HG03064 (cell line): ENCODE measurements at regions not wholly inside any gene's neighbourhood (a gene's known extent, or its start where the extent isn't known, plus 50 kb on each side); places are given as distances from the start of the nearest gene placed in this dataset.
"Not testable (repeated sequence)": the region's sequence is repeated elsewhere in the genome, so short reads cannot be mapped to it uniquely, and the experiment has no call there.

ENCODE experiments used
- ATAC-seq: cut with Tn5 transposase; IDR thresholded peaks from one replicate; pipeline ENCODE4 v1.9.1; 2021; ENCODE audit warnings: low read depth; ENCODE audit not compliant: unreplicated experiment

DNA sequence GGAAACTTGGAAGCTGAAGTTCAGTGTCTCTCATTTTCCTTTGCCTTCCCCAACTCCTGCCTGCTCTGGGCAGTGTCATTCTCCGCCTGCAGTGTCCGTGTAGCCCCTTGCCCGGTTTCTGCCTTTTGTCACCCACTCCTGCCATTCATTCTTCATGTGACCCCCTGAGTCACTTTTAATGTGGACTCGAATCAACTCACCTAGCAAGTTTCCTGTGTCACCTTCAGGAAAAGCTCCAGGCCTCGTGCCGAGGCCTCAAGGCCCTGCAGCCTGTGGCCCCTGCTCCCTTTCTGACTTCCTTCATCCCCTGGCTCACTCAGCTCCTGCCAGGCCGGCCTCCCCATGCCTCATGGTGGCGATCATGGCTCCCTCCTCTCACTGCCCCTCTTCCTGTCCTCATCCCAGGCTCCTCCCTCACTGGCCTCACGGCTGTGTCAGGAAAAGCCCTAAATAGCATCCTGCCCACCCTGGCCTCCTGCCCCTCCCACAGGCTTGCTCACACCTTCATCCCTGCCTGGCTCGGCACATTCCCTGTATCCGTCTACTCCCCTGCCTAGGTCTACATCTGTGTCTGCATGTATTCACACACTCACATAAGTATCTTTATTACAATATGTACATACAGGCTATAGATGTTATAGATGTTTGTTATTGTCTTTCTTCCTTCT is 294.9 kb downstream of the MED10 start:
- no peak for ATAC-seq

DNA sequence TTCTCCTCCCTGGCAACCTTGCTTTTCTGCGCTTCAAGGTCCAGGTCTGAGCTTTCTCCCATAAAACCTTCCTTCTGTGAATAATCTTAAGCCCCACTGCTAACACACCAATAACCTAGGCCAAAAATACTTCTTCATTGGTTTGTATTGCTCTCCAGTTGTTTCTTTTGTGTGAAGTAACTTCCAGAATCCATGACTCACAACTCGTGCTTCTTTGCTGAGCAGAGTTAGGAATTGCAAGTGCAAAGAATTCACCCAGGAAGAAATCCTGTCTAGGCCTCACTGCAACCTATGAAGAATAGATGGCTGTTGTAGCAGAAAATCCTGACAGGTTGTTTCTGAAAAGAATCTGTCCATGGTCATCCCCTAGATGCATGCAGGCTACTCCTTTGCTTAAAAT is 295.7 kb downstream of the MED10 start:
- ATAC-seq, result no peak

DNA sequence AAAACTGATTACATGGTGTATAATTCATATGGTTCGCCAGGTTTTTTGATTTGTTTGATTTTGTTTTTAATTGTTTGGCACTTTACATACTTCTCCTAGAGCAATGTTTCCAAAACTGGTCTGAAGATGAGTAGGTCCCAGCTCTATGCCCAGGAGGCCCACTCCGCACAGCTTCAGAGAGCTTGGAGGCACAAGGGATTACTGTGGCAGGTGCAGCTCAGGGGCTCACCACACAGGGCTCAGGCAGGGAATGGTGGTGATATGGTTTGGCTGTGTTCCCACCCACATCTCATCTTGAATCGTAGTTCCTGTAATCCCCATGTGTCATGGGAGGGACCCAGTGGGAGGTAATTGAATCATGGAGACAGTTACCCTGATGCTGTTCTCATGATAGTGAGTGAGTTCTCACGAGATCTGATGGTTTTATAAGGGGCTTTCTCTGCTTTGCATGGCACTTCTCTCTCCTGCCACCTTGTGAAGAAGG is 296.6 kb downstream of the MED10 start:
- ATAC-seq, result no peak

DNA sequence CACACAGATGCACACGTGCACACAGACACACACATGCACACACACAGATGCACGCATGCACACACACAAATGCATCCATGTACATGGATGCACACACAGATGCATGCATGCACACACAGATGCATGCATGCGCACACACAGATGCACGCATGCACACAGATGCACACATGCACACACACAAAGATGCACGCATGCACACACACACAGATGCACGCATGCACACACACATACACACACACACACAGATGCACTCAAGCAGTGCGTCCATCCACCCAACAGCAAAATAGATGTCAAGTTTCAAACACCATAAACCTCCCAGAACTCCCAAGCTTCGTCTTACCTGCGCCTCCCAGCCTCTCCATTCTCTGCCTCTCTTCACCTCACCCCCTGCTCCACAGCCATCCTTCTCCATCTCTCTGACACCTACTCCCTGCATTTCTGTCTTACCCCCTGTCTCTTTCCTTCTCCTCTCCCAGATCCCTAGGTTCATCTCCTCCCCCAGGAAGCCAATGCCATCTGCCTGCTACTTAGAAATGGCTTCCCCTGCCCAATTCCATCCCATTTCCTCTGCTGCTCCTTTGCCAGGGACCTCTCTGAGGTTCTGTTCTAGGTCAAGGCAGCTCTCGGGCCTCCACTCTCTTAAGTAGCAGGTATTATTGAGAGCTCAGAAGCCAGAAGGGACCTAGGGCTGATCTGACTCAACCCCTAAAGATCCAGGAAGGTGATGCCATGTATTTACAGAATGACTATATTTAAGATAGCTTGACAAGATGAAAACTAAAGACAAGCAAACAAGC is 297.2 kb downstream of the MED10 start:
- ATAC-seq, result no peak

DNA sequence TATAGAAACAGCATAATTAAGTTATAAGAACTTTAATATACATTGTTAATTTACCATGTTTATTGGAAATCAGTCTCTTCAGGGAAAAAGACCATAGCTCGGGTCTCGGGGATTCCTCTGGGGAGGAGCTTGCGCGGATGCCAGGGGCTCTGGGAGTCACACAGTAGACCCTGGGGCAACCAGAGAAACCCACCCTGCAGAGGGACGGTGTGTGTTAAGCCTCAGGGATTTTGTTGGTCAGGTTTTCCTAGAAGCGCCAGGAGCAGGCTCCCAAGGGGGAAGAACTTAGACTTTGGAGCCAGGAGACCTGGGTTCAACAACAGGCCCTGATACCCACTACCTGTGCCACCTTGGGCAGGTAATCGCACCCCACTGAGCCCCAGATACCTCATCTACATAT is 297.9 kb downstream of the MED10 start:
- no peak for ATAC-seq

DNA sequence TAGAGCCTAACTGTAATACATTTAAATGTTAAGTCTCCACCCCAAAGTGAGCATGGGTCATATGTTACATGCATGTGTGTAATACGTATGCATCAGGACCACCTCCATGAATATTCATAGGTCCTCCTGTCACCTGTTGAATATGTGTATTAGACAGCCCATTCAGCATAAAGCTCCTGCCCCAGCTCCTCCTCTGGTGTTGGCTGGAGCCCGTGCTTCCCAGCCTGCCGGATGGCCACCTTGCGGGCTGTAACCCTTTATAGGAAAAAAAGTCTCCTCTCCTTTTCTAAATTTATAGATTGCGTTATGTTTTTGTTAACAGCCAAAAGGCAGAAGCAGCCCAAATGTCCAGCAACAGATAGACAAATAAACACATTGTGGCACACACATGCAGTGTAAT is 299.5 kb downstream of the MED10 start:
- ATAC-seq, result no peak

DNA sequence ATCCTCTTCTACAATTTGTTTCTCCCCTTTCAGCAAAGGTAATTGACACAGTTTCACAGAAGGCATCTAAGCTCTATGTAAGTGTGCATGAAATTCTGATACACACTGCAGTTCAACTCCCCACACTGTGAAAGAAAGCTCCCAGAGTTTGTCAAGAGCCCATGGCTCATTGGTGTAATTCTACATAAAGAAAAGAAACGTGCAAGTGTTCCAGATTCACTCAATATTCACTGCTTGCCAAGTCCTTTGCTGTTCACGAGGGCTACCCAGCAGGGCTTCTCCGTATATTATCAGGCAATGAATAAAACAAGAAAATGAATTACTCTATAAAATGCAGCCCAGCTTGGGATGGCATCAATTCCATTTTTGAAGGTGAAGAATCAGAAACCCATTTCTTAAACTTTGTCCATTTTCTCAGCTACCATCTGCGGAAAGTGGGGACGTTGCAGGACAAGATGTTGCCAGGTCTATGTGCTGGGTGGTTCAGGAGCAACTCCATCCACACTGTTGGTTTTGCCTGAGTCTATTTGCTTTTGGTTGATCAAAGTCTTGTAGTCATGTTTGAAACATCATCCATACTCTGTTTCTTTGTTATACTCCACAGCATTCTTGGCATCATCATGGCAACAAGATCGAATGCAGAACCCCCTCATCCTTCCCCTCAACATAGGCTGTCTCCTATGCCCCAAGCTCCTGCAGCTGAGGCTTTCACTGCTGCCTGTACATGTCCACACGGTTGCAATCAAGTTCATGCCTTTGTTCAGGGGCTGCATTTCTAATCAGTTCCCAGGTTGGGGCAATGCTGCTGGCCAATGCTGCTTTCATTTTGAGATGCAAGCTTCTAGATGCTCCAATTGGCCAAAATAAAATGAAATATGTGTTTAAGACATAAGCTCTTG is 301.8 kb downstream of the MED10 start:
- ATAC-seq, result no peak

DNA sequence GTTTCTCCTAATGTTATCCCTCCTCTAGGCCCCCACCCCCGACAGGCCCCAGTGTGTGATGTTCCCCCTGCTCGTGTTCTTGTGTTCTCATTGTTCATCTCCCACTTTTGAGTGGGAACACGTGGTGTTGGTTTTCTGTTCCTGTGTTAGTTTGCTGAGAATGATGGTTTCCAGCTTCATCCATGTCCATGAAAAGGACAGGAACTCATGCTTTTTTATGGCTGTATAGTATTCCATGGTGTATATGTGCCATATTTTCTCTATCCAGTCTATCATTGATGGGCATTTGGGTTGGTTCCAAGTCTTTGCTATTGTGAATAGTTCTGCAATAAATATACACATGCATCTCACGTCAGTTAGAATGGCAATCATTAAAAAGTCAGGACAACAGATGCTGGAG is 305.9 kb downstream of the MED10 start:
- ATAC-seq, result not testable (repeated sequence)

DNA sequence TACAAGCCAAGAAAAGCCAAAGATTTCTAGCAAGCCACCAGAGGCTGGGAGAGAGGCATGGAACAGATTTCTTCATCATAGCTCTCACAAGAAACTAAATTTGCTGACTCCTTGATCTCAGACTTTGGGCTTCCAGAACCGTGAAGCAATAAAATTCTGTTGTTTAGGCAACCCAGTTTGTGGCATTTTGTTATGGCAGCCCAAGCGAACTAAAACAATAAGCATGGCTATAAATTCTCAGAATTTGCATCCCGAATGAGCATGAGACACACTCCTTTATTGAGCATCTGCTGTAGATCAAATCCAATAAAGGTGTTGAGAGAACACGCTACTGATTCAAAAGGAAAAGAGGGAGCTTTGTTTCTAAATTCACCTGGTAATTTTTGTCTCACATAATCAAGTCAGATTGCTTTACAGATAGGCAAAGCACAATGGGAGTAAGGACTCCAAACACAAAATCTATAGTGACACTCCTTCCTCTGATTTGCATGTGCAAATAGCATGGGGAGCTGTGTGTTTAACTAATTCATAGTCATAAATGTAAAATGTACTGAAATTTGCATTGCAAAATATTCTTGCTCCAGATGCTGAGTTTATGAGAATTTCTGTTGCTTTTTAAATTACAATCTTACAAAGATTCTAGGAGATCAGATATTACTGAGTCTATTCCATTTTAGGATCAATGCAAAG is 308.7 kb downstream of the MED10 start:
- ATAC-seq, result no peak

DNA sequence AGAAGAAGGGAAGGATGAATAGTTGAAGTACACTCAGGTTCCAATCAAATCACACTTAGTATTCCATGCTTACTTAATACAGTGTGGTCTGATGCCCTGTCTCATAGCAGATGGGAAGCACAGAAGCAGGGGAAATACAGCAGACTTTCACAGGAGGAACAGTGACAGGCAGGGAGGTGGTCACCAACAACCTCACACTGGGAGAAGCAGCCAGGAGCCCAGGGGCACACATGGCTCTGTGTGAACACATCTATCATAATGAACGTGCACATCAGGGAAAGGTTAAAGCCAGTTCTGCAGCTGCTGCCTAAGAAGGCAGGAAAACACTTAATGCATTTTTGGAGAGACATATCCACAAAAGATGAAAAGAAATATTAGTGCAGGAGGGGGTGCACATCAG is 312.3 kb downstream of the MED10 start:
- no peak for ATAC-seq

DNA sequence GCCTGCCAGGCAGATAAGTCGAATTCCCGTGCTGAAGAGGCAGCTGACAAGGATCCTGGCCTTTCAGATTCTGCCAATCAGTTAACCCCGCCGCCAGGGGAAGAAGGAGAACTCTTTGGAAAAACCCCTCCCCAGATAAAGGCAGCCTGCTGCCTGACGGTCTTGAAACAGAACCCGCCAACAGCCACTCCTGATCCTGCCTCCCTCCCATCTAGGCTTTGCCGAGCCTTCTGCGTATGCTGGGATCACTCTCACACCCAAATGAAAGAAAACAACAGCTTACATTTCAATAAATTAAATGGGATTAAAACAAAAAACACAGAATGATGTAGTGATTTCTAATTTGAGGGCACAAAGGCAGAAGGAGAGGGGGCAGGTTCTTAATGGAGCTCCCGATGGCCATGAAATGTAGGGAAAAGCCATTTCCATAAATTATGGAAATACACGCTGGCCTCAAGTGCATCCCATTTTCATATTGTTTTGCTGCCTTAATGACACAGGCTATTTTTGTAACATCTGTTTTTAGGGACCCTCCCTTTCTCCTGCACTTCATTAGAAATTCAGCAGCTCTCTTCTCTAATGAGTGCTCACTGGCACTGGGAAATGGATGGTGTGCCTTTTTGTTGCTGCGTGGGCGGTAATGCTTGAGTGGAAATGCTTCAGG is 319.1 kb downstream of the MED10 start:
- ATAC-seq, result no peak

DNA sequence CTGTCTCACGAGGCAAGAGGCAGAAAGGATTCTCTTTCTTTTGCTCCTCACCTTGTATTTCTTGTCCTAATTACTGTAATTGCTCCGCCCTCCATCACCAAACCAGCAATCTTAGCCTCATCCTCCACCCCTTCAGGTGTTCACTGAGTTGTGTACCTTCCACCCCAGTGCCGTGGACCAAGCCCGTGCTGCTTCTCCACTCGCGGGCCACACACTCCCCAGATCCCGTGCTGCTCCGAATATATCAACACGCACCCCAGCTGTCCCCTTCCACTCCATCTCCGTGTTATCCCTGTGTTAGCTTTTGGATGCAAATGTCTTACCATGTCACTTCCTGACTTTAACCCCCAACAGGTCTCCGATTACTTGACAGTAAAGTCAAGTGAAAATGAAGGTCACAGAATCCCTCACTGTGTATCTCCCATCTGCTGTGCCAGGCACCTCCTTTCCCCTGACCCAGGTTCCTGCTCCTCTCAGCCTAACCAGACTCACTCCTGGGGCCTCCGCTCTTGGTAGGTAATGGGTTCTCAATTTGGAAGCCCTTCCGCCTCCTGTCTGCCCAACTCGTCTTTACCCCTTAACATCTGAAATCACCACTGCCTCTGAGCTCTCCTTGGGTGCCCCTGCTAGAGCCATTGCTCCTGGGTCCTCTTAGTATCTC is 320.2 kb downstream of the MED10 start:
- no peak for ATAC-seq

DNA sequence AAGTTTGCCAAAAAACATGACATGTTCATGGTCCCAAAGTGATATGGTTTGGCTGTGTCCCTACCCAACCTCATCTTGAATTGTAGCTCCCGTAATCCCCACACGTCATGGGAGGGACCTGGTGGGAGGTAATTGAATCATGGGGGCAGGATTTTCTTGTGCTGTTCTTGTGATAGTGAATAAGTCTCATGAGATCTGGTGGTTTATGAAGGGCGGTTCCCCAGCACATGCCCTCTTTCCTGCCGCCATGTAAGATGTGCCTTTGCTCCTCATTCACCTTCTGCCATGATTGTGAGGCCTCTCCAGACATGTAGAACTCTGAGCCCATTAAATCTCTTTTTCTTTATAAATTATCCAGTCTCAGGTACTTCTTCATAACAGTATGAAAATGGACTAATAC is 322.1 kb downstream of the MED10 start:
- no peak for ATAC-seq

DNA sequence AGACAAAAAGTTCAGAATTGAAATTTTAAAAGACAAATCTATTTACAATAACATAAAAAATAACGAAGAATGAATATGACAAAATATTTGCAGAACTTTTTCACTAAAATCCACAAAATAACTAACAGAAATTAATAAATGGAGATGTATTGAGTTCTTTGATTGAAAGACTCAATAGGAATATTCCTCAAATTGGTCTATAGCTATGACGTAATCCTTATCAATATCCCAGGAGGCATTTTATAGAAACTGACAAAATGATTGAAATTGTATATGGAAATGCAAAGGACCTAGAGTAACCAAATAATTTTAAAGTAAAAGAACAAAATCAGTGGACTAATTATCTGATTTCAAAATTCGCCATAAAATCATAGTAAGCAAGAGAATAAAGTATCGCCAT is 328.7 kb downstream of the MED10 start:
- no peak for ATAC-seq

DNA sequence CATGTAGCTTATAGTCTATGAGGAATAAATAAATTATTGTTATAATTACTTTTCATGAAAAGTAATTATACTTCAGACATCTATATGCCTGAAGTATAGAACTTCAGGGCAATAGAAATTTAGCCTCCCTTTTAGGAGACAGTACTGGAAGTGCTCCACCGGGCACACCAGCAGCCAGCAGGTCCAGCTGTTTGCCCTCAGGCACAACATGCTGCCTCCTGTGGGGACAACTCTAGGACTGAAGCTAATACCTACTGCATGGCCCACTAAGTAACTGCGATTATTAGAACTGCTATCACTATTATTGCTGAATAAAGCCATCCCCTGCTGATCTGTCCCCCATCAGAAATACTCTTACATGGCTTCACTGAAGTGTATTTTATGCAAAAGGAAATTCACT is 329.6 kb downstream of the MED10 start:
- no peak for ATAC-seq

DNA sequence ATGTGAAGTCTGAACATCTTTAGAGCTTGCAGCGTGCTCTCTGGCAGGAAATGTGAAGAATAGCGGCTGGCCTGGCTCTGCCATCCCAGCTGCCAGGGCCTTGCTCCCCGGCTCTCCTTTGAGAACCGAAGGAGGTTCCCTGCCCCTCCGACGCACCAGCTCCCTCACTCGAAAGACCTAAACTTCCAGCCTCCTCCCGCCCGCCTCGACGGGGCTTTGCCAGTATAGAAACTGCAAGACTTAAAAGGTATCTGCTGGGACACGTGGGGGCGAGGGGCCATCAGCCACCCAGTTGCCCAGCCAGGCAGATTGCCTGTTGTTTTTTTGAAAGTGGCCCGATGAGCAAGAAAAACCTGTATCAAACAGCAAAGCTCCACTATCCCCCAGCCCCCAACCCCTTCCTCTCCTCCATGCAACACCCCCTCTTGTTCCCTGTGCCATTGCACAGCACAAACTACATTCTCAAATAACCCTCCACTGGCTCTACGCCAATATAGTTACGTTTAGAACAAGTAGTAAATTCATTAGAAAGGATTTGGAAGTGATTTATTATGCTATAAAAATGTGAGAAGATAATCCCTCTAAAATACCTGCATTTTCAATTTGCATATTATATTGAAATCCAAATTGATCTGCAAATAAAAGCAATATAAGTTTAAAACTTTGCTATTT is 331.9 kb downstream of the MED10 start:
- ATAC-seq, result no peak

DNA sequence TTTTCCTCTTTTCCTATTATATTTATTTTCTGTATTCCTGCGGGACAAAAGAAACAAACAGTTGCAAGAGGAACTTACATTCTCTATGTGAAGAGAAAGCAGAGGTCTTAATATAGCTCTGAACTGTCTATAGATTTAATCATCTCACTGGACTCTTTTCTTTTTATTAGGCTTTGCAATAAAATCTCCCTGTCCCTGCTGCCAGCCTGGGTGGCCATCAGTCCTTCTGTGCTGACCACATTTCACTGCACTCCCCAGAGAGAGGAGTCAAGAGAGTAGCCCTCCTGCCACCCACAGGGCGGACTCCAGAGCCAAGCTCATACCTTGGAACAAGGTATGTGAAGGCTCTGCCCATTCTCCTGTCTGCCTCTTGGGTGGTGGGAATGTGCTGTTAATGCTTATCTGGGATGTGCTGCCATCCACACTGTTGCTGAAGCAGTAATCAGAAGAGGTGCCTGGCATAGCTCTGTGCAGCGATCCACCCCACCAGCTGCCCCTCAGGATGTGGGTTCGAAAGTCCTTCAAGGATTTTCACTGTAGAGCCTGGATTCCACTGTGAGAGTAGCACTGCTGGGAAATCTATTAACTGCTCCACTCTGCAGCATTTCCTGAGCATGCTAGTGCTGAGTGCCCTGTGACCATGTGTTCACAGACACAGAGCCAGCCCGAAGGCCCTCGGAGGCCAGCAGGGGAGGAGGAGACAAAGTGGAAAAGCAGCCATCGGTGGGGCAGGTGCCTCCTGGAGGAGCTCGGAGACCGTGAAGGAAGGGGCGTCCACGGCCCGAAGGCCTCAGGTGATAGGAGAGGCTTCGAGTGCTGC is 334.6 kb downstream of the MED10 start:
- no peak for ATAC-seq

DNA sequence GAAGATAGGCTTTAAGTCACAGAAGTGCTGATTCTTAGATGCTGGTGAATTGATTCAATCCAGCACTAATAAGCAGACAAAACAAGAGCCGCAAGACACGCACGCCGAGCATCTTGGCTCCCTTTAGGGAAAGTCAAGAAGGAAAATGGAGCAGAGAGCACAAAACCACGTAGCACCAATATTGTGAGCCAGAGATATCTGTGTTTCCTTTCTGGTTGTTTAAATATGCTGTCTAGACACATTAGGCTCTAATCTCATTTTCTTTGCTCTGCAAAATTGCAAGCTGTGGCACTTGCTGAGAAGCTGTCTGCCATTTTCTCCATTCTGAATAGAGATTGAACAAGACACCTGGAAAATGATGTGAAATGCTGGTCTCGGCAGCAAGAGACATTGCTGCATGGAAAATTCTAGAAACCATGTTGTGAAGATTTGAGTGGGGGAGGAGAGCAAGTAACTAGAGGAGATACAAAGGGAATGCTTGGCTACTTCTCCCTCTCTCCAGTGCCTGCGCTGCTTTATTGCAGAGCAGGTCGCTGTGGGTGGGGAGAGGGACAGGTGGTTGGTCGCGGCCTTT is 336.3 kb downstream of the MED10 start:
- ATAC-seq, result no peak
